Neutrophil (primary cell): ENCODE measurements at regions not wholly inside any gene's neighbourhood (a gene's known extent, or its start where the extent isn't known, plus 50 kb on each side); places are given as distances from the start of the nearest gene placed in this dataset.

Experiments
- H3K27ac ChIP-seq: fragments of 200-600 bp; sonication (generic); 2 replicates; pipeline ENCODE4 v1.5.1; 2016; ENCODE audit warnings: mild to moderate bottlenecking, moderate library complexity
- H3K27me3 ChIP-seq: fragments of 200-600 bp; sonication (generic); 2 replicates; pipeline ENCODE4 v1.6.0; 2016; ENCODE audit warnings: mild to moderate bottlenecking
- H3K36me3 ChIP-seq: fragments of 200-600 bp; sonication (generic); 2 replicates; pipeline ENCODE4 v1.5.1; 2017
- H3K4me1 ChIP-seq, 2 experiments: fragments of 200-600 bp in 1 of 2; sonication (generic) in 1 of 2; 1 replicate in 1 of 2; 2 replicates in 1 of 2; pipeline versions ENCODE4 v1.5.1 to v1.6.1; 2013 to 2016; ENCODE audit warnings: low read depth in 1 of 2, low read length in 1 of 2, mild to moderate bottlenecking in 1 of 2, moderate library complexity in 1 of 2; ENCODE audit not compliant: control insufficient read depth in 1 of 2, insufficient read depth in 1 of 2
- H3K4me3 ChIP-seq, 2 experiments: fragments of 200-600 bp in 1 of 2; sonication (generic) in 1 of 2; 1 replicate in 1 of 2; 2 replicates in 1 of 2; pipeline ENCODE4 v1.5.1; 2013 to 2016; ENCODE audit warnings: low read depth in 1 of 2, low read length in 1 of 2, mild to moderate bottlenecking in 1 of 2, moderate library complexity in 1 of 2
- H3K9me3 ChIP-seq: fragments of 200-600 bp; sonication (generic); 2 replicates; pipeline ENCODE4 v1.5.1; 2016
- CTCF ChIP-seq: fragments of 200-600 bp; sonication (generic); IDR thresholded peaks from 2 replicates; pipeline ENCODE4 v1.5.1; 2016; ENCODE audit warnings: antibody characterized with exemption

GRCh38 chr13:72545030-72545719 is 182.3 kb downstream of the MZT1 start:
- H3K27me3 ChIP-seq: no peaks in the 10 kb centered on the region
- no peak overlapping the region for H3K27ac ChIP-seq
- no peaks in the 10 kb centered on the region for H3K9me3 ChIP-seq
- no peak for TF ChIP-seq CTCF
- no peaks in the 10 kb centered on the region for H3K4me1 ChIP-seq
- no peak overlapping the region for H3K4me3 ChIP-seq
- no peaks in the 10 kb centered on the region for H3K36me3 ChIP-seq

GRCh38 chr13:72544042-72544441 is 183.4 kb downstream of the MZT1 start:
- Histone ChIP-seq H3K4me1 (no peaks in the 10 kb centered on the region), H3K27me3 (no peaks in the 10 kb centered on the region), H3K27ac (no peak overlapping the region), H3K4me3 (no peak overlapping the region), H3K9me3 (no peaks in the 10 kb centered on the region), H3K36me3 (no peaks in the 10 kb centered on the region)
- TF ChIP-seq CTCF: no peak

- no peaks in the 10 kb centered on the region for H3K36me3 ChIP-seq
- no peak overlapping the region for H3K4me3 ChIP-seq
- no peak for TF ChIP-seq CTCF
- no peaks in the 10 kb centered on the region for H3K27me3 ChIP-seq
- H3K9me3 ChIP-seq: no peaks in the 10 kb centered on the region
- no peaks in the 10 kb centered on the region for H3K4me1 ChIP-seq
- no peak overlapping the region for H3K27ac ChIP-seq
Measured at GRCh38 chr13:72542241-72542640, 185.2 kb downstream of the MZT1 start.

GRCh38 chr13:72541674-72542073 is 185.8 kb downstream of the MZT1 start:
- Histone ChIP-seq H3K36me3 (no peaks in the 10 kb centered on the region), H3K9me3 (no peaks in the 10 kb centered on the region), H3K27me3 (no peaks in the 10 kb centered on the region), H3K27ac (no peak overlapping the region), H3K4me3 (no peak overlapping the region), H3K4me1 (no peaks in the 10 kb centered on the region)
- no peak for TF ChIP-seq CTCF

GRCh38 chr13:72540881-72541280 is 186.5 kb downstream of the MZT1 start:
- H3K27me3 ChIP-seq: no peaks in the 10 kb centered on the region
- H3K4me1 ChIP-seq: no peaks in the 10 kb centered on the region
- H3K36me3 ChIP-seq: no peaks in the 10 kb centered on the region
- H3K9me3 ChIP-seq: no peaks in the 10 kb centered on the region
- TF ChIP-seq CTCF: no peak
- no peak overlapping the region for H3K27ac ChIP-seq
- H3K4me3 ChIP-seq: no peak overlapping the region

GRCh38 chr13:72539925-72540324 is 187.5 kb downstream of the MZT1 start:
- Histone ChIP-seq H3K27me3 (no peaks in the 10 kb centered on the region), H3K4me3 (no peak overlapping the region), H3K27ac (no peak overlapping the region), H3K9me3 (no peaks in the 10 kb centered on the region), H3K36me3 (no peaks in the 10 kb centered on the region), H3K4me1 (no peaks in the 10 kb centered on the region)
- no peak for TF ChIP-seq CTCF
